SK-N-SH (cell line): ENCODE measurements at regions not wholly inside any gene's neighbourhood (a gene's known extent, or its start where the extent isn't known, plus 50 kb on each side); places are given as distances from the start of the nearest gene placed in this dataset.

Experiments
- CTCF ChIA-PET: fragments of 300-600, 350-600 bp; formaldehyde crosslinking; extraction: SDS; loops from one replicate; lab custom pipeline; 2021; lab: Yijun Ruan, JAX
- POLR2A ChIA-PET: fragments of 350-600 bp; sonication (Branson Sonifier 250); formaldehyde crosslinking; extraction: SDS; loops from one replicate; lab custom pipeline; 2020; ENCODE audit warnings: antibody characterized with exemption, inconsistent platforms; lab: Yijun Ruan, JAX
- DNase-seq: peaks from one replicate; pipeline ENCODE4 v3.0.0; 2012
- H2AFZ ChIP-seq: fragments of 200-600 bp; sonication (generic); 2 replicates; pipeline ENCODE4 v1.8.1; 2016; ENCODE audit warnings: antibody characterized with exemption, mild to moderate bottlenecking, low read depth
- H3F3A ChIP-seq: fragments of 200-600 bp; sonication (generic); replicated peaks from 2 replicates; pipeline ENCODE3; 2016; ENCODE audit warnings: antibody characterized with exemption, mild to moderate bottlenecking; ENCODE audit not compliant: insufficient read depth
- H3K27ac ChIP-seq, 2 experiments: fragments of 200-500 bp in 1 of 2; fragments of 200-600 bp in 1 of 2; sonication (Bioruptor generic) in 1 of 2; sonication (generic), shearing (Covaris generic) in 1 of 2; 2 replicates each; pipeline versions ENCODE4 v1.5.1 to v1.6.1; 2014 to 2016; ENCODE audit warnings: low read depth in 2 of 2, inconsistent platforms in 1 of 2, low read length in 1 of 2, mild to moderate bottlenecking in 1 of 2, mixed read lengths in 1 of 2
- H3K27me3 ChIP-seq: fragments of 200-600 bp; sonication (generic), shearing (Covaris generic); 2 replicates; pipeline ENCODE4 v1.6.1; 2016; ENCODE audit warnings: mixed run types; ENCODE audit not compliant: insufficient read depth
- H3K36me3 ChIP-seq, 2 experiments: fragments of 200-500 bp in 1 of 2; fragments of 200-600 bp in 1 of 2; sonication (Bioruptor generic) in 1 of 2; sonication (generic) in 1 of 2; replicated peaks in 1 of 2; 2 replicates each; pipeline versions ENCODE3 to v1.5.1; 2014 to 2016; ENCODE audit warnings: low read length in 1 of 2, mild to moderate bottlenecking in 1 of 2; ENCODE audit not compliant: insufficient read depth in 2 of 2, control insufficient read depth in 1 of 2
- H3K4me1 ChIP-seq, 2 experiments: fragments of 200-500 bp in 1 of 2; fragments of 200-600 bp in 1 of 2; sonication (Bioruptor generic) in 1 of 2; sonication (generic), shearing (Covaris generic) in 1 of 2; 2 replicates each; pipeline versions ENCODE4 v1.5.1 to v1.6.1; 2014 to 2016; ENCODE audit warnings: low read depth in 1 of 2, low read length in 1 of 2, mixed run types in 1 of 2; ENCODE audit not compliant: insufficient read depth in 2 of 2, control insufficient read depth in 1 of 2
- H3K4me2 ChIP-seq: fragments of 200-600 bp; sonication (generic), shearing (Covaris generic); 2 replicates; pipeline ENCODE4 v1.6.1; 2017; ENCODE audit warnings: mixed run types
- H3K4me3 ChIP-seq, 2 experiments: fragments of 200-500 bp in 1 of 2; fragments of 200-600 bp in 1 of 2; sonication (Bioruptor generic) in 1 of 2; sonication (generic), shearing (Covaris generic) in 1 of 2; 2 replicates each; pipeline versions ENCODE4 v1.5.1 to v1.8.1; 2014 to 2016; ENCODE audit warnings: low read depth in 2 of 2, inconsistent platforms in 1 of 2, low read length in 1 of 2, mild to moderate bottlenecking in 1 of 2, mixed read lengths in 1 of 2, moderate library complexity in 1 of 2
- H3K79me2 ChIP-seq: fragments of 200-600 bp; sonication (generic); 2 replicates; pipeline ENCODE4 v1.8.1; 2017; ENCODE audit warnings: mild to moderate bottlenecking; ENCODE audit not compliant: insufficient read depth
- H3K9ac ChIP-seq: fragments of 200-600 bp; sonication (generic); 2 replicates; pipeline ENCODE4 v1.6.1; 2017; ENCODE audit warnings: mixed run types
- H3K9me2 ChIP-seq: fragments of 200-600 bp; sonication (generic); 2 replicates; pipeline ENCODE4 v1.6.1; 2017; ENCODE audit warnings: mixed run types
- H3K9me3 ChIP-seq: fragments of 200-600 bp; sonication (generic); 2 replicates; pipeline ENCODE4 v1.6.1; 2017; ENCODE audit warnings: mixed run types, mild to moderate bottlenecking, moderate library complexity
- H4K20me1 ChIP-seq: fragments of 200-600 bp; sonication (generic); 2 replicates; pipeline ENCODE4 v1.6.1; 2017; ENCODE audit warnings: mild to moderate bottlenecking, mixed run types; ENCODE audit not compliant: insufficient read depth
- EP300 ChIP-seq, 2 experiments: IDR thresholded peaks; 2 replicates each; pipeline versions ENCODE4 v1.4.0 to v1.6.1; 2012; ENCODE audit warnings: borderline replicate concordance in 1 of 2, low read depth in 1 of 2, low read length in 1 of 2
- FOSL2 ChIP-seq: IDR thresholded peaks from 2 replicates; pipeline ENCODE4 v1.4.0; 2012; ENCODE audit warnings: low read depth, mild to moderate bottlenecking, moderate library complexity, borderline replicate concordance
- FOXJ3 ChIP-seq: sonication (generic); formaldehyde crosslinking; IDR thresholded peaks from 2 replicates; pipeline ENCODE4 v1.5.1; 2020; ENCODE audit warnings: mild to moderate bottlenecking, missing genetic modification reagents
- GATA2 ChIP-seq: sonication (generic); formaldehyde crosslinking; IDR thresholded peaks from 2 replicates; pipeline ENCODE4 v1.5.0; 2020; ENCODE audit warnings: mild to moderate bottlenecking, missing genetic modification reagents
- JUND ChIP-seq: IDR thresholded peaks from 2 replicates; pipeline ENCODE4 v1.4.0; 2012
- POLR2AphosphoS5 ChIP-seq: IDR thresholded peaks from 2 replicates; pipeline ENCODE4 v1.6.1; 2012; ENCODE audit warnings: low read depth, low read length
- RAD21 ChIP-seq: IDR thresholded peaks from 2 replicates; pipeline ENCODE4 v1.6.1; 2012; ENCODE audit warnings: mild to moderate bottlenecking, low read length
- RFX5 ChIP-seq: IDR thresholded peaks from 2 replicates; pipeline ENCODE4 v1.6.1; 2012; ENCODE audit warnings: mild to moderate bottlenecking, improper control_type of control experiment, low read length
- SIN3A ChIP-seq: IDR thresholded peaks from 2 replicates; pipeline ENCODE4 v1.6.1; 2012; ENCODE audit warnings: low read depth, mild to moderate bottlenecking, low read length, moderate library complexity, borderline replicate concordance
- SMC3 ChIP-seq: IDR thresholded peaks from 2 replicates; pipeline ENCODE4 v1.6.1; 2012; ENCODE audit warnings: low read depth, low read length, improper control_type of control experiment
- TAF1 ChIP-seq: IDR thresholded peaks from 2 replicates; pipeline ENCODE4 v1.6.1; 2012; ENCODE audit warnings: low read depth, mild to moderate bottlenecking, low read length, moderate library complexity, borderline replicate concordance
- YY1 ChIP-seq: IDR thresholded peaks from 2 replicates; pipeline ENCODE4 v1.4.0; 2012; ENCODE audit warnings: low read depth, mild to moderate bottlenecking
- WGBS: methylation state at CpG from one replicate; pipeline ENCODE4 v1.1.6; 2017; ENCODE audit warnings: low lambda C conversion rate; 5-methylcytosine and 5-hydroxymethylcytosine counted together
- TF ChIP-seq, protein P1 (sequence below): fragments of 150-350 bp; IDR thresholded peaks from 2 replicates; pipeline ENCODE4 v1.6.1; 2016; ENCODE audit warnings: mild to moderate bottlenecking, low read depth, low read length
- TF ChIP-seq, protein P2 (sequence below): IDR thresholded peaks from 2 replicates; pipeline ENCODE4 v1.4.0; 2012; ENCODE audit warnings: low read depth, borderline replicate concordance
- TF ChIP-seq, protein P3 (sequence below): IDR thresholded peaks from 2 replicates; pipeline ENCODE4 v1.4.0; 2012; ENCODE audit warnings: low read depth
- TF ChIP-seq, protein P4 (sequence below): IDR thresholded peaks from 2 replicates; pipeline ENCODE4 v1.6.1; 2012; ENCODE audit warnings: mild to moderate bottlenecking, low read depth, low read length, moderate library complexity

DNA sequence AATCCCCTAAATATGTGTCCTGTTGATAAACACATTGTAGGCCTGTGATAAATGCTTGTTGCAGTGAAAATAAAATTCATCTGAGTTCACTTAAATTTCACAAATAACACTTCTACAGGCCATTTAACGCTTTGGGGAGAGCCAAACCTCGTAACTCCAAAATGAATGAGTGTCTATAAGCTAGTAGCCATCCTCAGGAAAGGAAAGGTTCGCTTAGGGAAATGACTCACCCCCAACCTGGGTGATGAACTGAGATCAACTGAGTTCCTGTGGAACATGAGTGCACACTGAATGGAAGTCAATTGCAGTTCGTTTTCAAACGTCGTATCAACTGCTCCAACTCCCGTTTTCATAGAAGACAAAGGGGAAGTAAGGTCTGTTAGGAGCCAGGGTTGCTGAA lies 527.6 kb upstream of the ID2 start:
- H4K20me1 ChIP-seq = no peaks in the 10 kb centered on the region
- no peak overlapping the region for H3K4me2 ChIP-seq
- DNase-seq = no peak
- no peaks in the 10 kb centered on the region for H3K27me3 ChIP-seq
- no peak overlapping the region for H3K4me3 ChIP-seq
- POLR2A ChIA-PET = no interaction called here
- H3K9me3 ChIP-seq = no peaks in the 10 kb centered on the region
- WGBS = 92% methylated on average over 7 of the region's 7 CpGs
- H3K9me2 ChIP-seq = no peaks in the 10 kb centered on the region
- CTCF ChIA-PET = no interaction called here
- H3F3A ChIP-seq = no peaks in the 10 kb centered on the region
- no peaks in the 10 kb centered on the region for H3K79me2 ChIP-seq
- peaks cover 4 to 10% of the 10 kb centered on the region in 2 experiments; a peak in 2 of 4 replicates for H3K4me1 ChIP-seq
- H2AFZ ChIP-seq = no peak overlapping the region
- no peak for TF ChIP-seq RFX5
- TF ChIP-seq, protein P1, sequence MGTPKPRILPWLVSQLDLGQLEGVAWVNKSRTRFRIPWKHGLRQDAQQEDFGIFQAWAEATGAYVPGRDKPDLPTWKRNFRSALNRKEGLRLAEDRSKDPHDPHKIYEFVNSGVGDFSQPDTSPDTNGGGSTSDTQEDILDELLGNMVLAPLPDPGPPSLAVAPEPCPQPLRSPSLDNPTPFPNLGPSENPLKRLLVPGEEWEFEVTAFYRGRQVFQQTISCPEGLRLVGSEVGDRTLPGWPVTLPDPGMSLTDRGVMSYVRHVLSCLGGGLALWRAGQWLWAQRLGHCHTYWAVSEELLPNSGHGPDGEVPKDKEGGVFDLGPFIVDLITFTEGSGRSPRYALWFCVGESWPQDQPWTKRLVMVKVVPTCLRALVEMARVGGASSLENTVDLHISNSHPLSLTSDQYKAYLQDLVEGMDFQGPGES = no peak
- TF ChIP-seq, protein P2, sequence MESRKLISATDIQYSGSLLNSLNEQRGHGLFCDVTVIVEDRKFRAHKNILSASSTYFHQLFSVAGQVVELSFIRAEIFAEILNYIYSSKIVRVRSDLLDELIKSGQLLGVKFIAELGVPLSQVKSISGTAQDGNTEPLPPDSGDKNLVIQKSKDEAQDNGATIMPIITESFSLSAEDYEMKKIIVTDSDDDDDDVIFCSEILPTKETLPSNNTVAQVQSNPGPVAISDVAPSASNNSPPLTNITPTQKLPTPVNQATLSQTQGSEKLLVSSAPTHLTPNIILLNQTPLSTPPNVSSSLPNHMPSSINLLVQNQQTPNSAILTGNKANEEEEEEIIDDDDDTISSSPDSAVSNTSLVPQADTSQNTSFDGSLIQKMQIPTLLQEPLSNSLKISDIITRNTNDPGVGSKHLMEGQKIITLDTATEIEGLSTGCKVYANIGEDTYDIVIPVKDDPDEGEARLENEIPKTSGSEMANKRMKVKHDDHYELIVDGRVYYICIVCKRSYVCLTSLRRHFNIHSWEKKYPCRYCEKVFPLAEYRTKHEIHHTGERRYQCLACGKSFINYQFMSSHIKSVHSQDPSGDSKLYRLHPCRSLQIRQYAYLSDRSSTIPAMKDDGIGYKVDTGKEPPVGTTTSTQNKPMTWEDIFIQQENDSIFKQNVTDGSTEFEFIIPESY = no peak
- TF ChIP-seq JUND = no peak
- no peak for TF ChIP-seq GATA2 (CRISPR knock-in tag)
- TF ChIP-seq SIN3A = no peak
- no peak for TF ChIP-seq FOSL2
- no peak for TF ChIP-seq POLR2AphosphoS5
- no peak for TF ChIP-seq YY1
- no peak for TF ChIP-seq RAD21
- TF ChIP-seq EP300 (IDR thresholded peaks at IDR 0.05; ENCODE audit: borderline replicate concordance in 1 of 2, low read depth in 1 of 2, low read length in 1 of 2) = no peak
- TF ChIP-seq, protein P3, sequence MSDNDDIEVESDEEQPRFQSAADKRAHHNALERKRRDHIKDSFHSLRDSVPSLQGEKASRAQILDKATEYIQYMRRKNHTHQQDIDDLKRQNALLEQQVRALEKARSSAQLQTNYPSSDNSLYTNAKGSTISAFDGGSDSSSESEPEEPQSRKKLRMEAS = no peak
- no peak for TF ChIP-seq TAF1
- H3K9ac ChIP-seq = no peak overlapping the region
- no peaks in the 10 kb centered on the region for H3K36me3 ChIP-seq
- no peak overlapping the region for H3K27ac ChIP-seq

DNA sequence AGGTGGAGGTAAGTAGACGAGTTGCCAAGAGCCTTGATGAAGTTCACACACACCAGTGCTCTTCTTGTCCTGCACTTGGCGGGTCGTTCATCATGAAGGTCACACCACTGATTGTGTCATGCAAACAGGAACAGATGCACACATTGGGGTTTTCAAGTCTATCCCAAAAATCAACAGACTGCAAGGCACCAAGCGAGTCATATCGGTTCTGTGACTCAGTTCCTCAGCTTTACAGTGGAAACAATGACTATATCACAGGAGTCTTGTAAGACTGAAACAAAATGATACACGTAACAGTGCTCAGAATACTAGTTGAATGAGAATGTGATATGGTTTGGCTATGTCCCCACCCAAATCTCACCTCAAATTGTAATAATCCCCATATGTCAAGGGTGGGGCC lies 526.9 kb upstream of the ID2 start:
- no peaks in the 10 kb centered on the region for H3K27me3 ChIP-seq
- no peak overlapping the region for H3K4me2 ChIP-seq
- no peak overlapping the region for H3K4me3 ChIP-seq
- peaks cover 4 to 6% of the 10 kb centered on the region in 2 experiments; a peak in 2 of 4 replicates for H3K4me1 ChIP-seq
- no peaks in the 10 kb centered on the region for H4K20me1 ChIP-seq
- no peak for DNase-seq
- no peaks in the 10 kb centered on the region for H3K9me3 ChIP-seq
- CTCF ChIA-PET = interaction anchor here (1.1 kb wide), 1 partner anchor 15 kb away, joined by 3 read pairs; no protein-coding TSS in a partner anchor
- no peak overlapping the region for H2AFZ ChIP-seq
- no peak overlapping the region for H3K27ac ChIP-seq
- no peaks in the 10 kb centered on the region for H3K36me3 ChIP-seq
- TF ChIP-seq, protein P1 = no peak
- TF ChIP-seq SMC3 (no peak), YY1 (no peak), EP300 (IDR thresholded peaks at IDR 0.05; ENCODE audit: borderline replicate concordance in 1 of 2, low read depth in 1 of 2, low read length in 1 of 2) (no peak), FOXJ3 (no peak), RFX5 (no peak)
- TF ChIP-seq, protein P4, sequence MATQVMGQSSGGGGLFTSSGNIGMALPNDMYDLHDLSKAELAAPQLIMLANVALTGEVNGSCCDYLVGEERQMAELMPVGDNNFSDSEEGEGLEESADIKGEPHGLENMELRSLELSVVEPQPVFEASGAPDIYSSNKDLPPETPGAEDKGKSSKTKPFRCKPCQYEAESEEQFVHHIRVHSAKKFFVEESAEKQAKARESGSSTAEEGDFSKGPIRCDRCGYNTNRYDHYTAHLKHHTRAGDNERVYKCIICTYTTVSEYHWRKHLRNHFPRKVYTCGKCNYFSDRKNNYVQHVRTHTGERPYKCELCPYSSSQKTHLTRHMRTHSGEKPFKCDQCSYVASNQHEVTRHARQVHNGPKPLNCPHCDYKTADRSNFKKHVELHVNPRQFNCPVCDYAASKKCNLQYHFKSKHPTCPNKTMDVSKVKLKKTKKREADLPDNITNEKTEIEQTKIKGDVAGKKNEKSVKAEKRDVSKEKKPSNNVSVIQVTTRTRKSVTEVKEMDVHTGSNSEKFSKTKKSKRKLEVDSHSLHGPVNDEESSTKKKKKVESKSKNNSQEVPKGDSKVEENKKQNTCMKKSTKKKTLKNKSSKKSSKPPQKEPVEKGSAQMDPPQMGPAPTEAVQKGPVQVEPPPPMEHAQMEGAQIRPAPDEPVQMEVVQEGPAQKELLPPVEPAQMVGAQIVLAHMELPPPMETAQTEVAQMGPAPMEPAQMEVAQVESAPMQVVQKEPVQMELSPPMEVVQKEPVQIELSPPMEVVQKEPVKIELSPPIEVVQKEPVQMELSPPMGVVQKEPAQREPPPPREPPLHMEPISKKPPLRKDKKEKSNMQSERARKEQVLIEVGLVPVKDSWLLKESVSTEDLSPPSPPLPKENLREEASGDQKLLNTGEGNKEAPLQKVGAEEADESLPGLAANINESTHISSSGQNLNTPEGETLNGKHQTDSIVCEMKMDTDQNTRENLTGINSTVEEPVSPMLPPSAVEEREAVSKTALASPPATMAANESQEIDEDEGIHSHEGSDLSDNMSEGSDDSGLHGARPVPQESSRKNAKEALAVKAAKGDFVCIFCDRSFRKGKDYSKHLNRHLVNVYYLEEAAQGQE = no peak
- TF ChIP-seq, protein P2 = no peak
- H3K79me2 ChIP-seq = no peaks in the 10 kb centered on the region
- 85% methylated on average over 6 of the region's 6 CpGs for WGBS
- no peak overlapping the region for H3K9ac ChIP-seq
- POLR2A ChIA-PET = no interaction called here
- H3F3A ChIP-seq = no peaks in the 10 kb centered on the region
- no peaks in the 10 kb centered on the region for H3K9me2 ChIP-seq
